ENCODE measurements at regions not wholly inside any gene's neighbourhood (a gene's known extent, or its start where the extent isn't known, plus 50 kb on each side); places are given as distances from the start of the nearest gene placed in this dataset.

DNA sequence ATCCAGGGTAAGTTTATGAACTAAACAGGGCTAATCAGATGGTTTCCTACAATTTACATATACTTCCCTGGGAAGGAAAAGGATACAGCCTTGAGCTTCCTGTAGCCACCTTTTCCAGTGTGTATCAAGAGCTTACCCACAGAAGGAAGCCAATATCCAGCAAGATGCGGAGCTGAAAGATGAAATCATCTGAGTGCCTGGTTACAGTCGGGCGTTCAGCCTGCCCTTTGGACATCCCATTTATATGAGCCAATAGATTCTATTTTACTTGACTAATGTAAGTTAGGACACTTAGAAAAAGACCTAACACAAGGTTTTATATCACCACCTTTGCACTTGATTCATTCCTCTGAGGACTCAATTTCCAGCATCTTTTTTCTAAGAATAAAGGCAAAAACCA, 108.2 kb downstream of the UCHL5 start:
- DNase-seq, result no peak

GRCh38 chr1:192951691-192952460, 107.3 kb downstream of the UCHL5 start:
- no peak for DNase-seq

DNA sequence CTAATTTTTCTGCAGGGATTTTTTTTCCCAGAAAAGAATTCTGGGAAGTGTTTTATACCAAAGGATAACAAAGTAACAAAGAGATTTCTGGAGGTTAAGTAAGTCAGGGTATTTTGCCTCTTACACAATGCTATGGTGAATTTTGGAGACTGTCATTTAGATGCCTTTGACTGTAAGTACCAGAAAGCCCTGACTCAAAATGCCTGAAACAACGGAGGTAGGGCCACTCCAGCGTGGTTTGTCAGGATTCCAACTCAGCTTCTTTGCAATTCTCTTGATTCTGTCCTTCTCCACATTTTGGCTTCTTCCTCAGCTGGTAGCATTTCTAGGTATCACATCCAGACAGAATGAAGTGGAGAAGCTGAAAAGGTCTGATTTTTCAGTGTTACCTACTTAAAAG, 106.5 kb downstream of the UCHL5 start:
- DNase-seq, result no peak

DNA sequence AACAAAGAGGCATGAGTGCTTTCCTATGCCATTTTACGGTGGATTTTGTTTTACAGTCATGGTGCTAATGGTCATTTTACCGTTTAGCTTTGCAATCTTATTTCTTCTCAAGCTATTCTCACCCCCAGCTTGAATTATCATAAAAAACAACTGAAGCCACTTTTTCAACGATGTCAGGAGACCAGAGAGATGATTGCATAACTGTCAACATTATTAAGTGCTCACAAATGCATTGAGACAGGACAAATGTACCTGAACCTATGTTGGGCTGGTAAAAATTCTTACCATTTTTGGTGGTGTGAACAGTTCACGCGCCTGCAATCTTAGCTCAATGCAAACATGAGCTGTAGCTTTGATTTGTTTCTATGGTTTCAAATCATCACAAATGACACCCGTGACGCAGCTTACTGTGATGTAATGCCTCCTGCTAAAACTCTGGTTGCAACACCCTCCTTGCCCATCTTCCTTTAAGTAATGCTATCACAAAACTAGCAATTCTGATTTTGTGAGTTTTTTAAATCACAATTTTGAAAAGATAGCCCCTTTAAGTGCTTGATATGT, 104.4 kb downstream of the UCHL5 start:
- DNase-seq, result no peak

GRCh38 chr1:192958350-192958749, 100.8 kb downstream of the UCHL5 start:
- DNase-seq, result no peak

- no peak for DNase-seq
Observed at GRCh38 chr1:192958871-192959270, 100.3 kb downstream of the UCHL5 start.

GRCh38 chr1:192959657-192960186, 99.4 kb downstream of the UCHL5 start:
- no peak for DNase-seq
